ENCODE measurements at regions not wholly inside any gene's neighbourhood (a gene's known extent, or its start where the extent isn't known, plus 50 kb on each side); places are given as distances from the start of the nearest gene placed in this dataset.

- TF ChIP-seq, protein P1, sequence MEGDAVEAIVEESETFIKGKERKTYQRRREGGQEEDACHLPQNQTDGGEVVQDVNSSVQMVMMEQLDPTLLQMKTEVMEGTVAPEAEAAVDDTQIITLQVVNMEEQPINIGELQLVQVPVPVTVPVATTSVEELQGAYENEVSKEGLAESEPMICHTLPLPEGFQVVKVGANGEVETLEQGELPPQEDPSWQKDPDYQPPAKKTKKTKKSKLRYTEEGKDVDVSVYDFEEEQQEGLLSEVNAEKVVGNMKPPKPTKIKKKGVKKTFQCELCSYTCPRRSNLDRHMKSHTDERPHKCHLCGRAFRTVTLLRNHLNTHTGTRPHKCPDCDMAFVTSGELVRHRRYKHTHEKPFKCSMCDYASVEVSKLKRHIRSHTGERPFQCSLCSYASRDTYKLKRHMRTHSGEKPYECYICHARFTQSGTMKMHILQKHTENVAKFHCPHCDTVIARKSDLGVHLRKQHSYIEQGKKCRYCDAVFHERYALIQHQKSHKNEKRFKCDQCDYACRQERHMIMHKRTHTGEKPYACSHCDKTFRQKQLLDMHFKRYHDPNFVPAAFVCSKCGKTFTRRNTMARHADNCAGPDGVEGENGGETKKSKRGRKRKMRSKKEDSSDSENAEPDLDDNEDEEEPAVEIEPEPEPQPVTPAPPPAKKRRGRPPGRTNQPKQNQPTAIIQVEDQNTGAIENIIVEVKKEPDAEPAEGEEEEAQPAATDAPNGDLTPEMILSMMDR (conservative IDR thresholded peaks at IDR 0.05; ENCODE audit: control insufficient read depth, insufficient read depth, low read depth, low read length): no peak
- no peak overlapping the region for H3K4me3 ChIP-seq (ENCODE audit: control insufficient read depth, low read depth, low read length)
- DNase-seq (ENCODE audit: low read depth): no peak
Observed at GRCh38 chr7:80044796-80045195, 89.8 kb upstream of the GNAI1 start.

- no peak overlapping the region for H3K4me3 ChIP-seq (ENCODE audit: control insufficient read depth, low read depth, low read length)
- no peak for DNase-seq (ENCODE audit: low read depth)
- TF ChIP-seq, protein P1 (conservative IDR thresholded peaks at IDR 0.05; ENCODE audit: control insufficient read depth, insufficient read depth, low read depth, low read length): no peak
Observed at GRCh38 chr7:80040752-80041151, 93.9 kb upstream of the GNAI1 start.

GRCh38 chr7:80040335-80040734 is 94.3 kb upstream of the GNAI1 start:
- TF ChIP-seq, protein P1 (conservative IDR thresholded peaks at IDR 0.05; ENCODE audit: control insufficient read depth, insufficient read depth, low read depth, low read length): no peak
- no peak overlapping the region for H3K4me3 ChIP-seq (ENCODE audit: control insufficient read depth, low read depth, low read length)
- DNase-seq (ENCODE audit: low read depth): no peak

DNA sequence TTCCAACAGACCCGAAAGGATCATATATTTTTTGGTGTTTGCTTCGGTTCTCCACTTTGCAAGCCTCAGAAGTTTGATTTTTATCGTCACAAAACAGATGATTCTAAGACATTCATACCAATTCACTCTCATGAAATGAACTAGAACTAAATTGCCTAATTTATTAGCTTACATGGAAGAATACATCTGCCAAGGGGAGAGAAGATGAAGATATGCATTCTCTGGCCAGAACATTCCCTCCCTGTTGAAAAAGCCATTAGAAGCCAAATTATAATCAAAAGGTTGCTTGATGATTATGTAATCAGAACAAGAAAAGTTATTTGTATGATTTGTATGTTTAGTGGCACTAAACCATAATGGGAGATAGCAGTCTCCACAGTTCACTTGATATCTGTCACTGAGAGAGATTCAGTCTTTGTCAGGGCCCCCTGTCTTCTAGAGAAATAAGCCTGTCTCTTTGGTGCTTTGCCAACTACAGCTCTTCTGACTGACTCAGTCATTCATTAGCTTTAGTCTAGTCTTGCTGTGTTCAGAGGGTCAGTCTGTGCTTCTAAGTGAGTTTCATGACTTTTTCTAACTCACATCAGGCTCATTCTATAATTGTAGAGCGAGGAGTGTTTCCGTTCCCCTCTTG is 95.3 kb upstream of the GNAI1 start:
- H3K4me3 ChIP-seq (ENCODE audit: control insufficient read depth, low read depth, low read length): no peak overlapping the region
- no peak for DNase-seq (ENCODE audit: low read depth)

GRCh38 chr7:80037689-80038088 is 96.9 kb upstream of the GNAI1 start:
- TF ChIP-seq, protein P1 (conservative IDR thresholded peaks at IDR 0.05; ENCODE audit: control insufficient read depth, insufficient read depth, low read depth, low read length): no peak
- no peak overlapping the region for H3K4me3 ChIP-seq (ENCODE audit: control insufficient read depth, low read depth, low read length)
- DNase-seq (ENCODE audit: low read depth): no peak

More for the DNA sequence above, 95.3 kb upstream of the GNAI1 start:
- TF ChIP-seq, protein P1 (conservative IDR thresholded peaks at IDR 0.05; ENCODE audit: control insufficient read depth, insufficient read depth, low read depth, low read length): no peak

DNA sequence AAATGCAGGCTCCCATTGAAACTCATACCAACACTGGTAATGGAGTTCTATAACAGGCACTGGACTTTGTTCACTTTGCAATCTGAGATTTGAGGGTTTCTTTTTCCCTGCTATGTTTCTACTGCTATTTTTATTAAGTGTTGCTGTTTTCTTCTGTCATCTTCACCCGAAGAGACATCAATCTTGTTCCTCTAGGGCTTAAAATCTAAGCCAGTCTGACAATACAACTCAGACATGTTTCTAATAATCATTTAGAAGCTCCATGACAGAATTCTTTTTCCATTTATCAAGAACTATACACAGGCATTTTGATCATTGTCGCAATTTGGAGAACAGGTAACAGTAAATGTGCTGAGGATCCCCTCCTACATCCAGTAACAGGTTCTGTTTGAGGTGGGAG is 98.5 kb upstream of the GNAI1 start:
- TF ChIP-seq, protein P1 (conservative IDR thresholded peaks at IDR 0.05; ENCODE audit: control insufficient read depth, insufficient read depth, low read depth, low read length): no peak
- no peak overlapping the region for H3K4me3 ChIP-seq (ENCODE audit: control insufficient read depth, low read depth, low read length)

DNA sequence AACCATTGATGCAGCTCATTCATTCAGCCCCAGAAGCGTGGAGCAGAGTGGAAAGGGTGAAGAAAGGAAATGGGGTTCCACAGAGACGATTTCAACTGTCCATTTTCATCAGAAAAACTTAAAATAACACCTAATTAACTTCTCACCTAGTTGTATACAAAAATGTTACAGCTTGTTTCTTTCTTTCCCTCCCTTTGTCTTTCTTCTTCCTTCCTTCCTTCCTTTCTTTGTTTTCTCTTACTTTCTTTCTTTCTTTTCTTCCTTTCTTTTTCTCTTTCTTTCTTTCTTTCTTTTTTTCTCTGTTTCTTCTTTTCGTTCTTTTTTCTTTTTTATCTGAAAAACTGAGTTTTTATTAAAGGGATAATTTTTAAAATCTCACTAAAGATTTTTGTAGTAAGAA is 105.9 kb upstream of the GNAI1 start:
- TF ChIP-seq, protein P1 (conservative IDR thresholded peaks at IDR 0.05; ENCODE audit: control insufficient read depth, insufficient read depth, low read depth, low read length): no peak
- no peak for DNase-seq (ENCODE audit: low read depth)
- H3K4me3 ChIP-seq (ENCODE audit: control insufficient read depth, low read depth, low read length): no peak overlapping the region

More for the DNA sequence above, 98.5 kb upstream of the GNAI1 start:
- DNase-seq (ENCODE audit: low read depth): no peak
